ENCODE measurements at regions not wholly inside any gene's neighbourhood (a gene's known extent, or its start where the extent isn't known, plus 50 kb on each side); places are given as distances from the start of the nearest gene placed in this dataset.

GRCh38 chr15:85956532-85957275 is 123.0 kb upstream of the AGBL1 start:
- no peak overlapping the region for H3K27ac ChIP-seq
- no peak for TF ChIP-seq CTCF (conservative IDR thresholded peaks at IDR 0.05)

- TF ChIP-seq CTCF (conservative IDR thresholded peaks at IDR 0.05) = no peak
- no peak overlapping the region for H3K27ac ChIP-seq
Observed at GRCh38 chr15:85959611-85960010, 120.1 kb upstream of the AGBL1 start.

DNA sequence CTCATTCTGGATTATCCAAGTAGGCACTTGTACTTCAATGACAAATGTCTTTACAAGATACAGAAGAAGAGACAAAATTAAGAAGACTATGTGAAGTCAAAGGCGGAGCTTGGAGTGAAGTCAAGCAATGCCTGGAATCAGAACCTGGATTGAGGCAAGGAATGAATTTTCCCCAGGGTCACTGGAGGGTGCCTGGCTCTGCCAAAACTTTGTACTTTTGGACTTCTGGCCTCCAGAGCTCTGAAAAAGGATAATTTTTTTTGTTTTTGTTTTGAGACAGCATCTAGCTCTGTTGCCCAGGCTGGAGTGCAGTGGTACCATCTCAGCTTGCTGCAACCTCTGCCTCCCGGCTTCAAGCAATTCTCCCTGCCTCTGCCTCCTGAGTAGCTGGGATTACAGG is 119.3 kb upstream of the AGBL1 start:
- no peak for TF ChIP-seq CTCF (conservative IDR thresholded peaks at IDR 0.05)
- H3K27ac ChIP-seq = no peak overlapping the region

GRCh38 chr15:85961821-85962220 is 117.8 kb upstream of the AGBL1 start:
- no peak for TF ChIP-seq CTCF (conservative IDR thresholded peaks at IDR 0.05)
- H3K27ac ChIP-seq = no peak overlapping the region

GRCh38 chr15:85963262-85963760 is 116.4 kb upstream of the AGBL1 start:
- no peak for TF ChIP-seq CTCF (conservative IDR thresholded peaks at IDR 0.05)

DNA sequence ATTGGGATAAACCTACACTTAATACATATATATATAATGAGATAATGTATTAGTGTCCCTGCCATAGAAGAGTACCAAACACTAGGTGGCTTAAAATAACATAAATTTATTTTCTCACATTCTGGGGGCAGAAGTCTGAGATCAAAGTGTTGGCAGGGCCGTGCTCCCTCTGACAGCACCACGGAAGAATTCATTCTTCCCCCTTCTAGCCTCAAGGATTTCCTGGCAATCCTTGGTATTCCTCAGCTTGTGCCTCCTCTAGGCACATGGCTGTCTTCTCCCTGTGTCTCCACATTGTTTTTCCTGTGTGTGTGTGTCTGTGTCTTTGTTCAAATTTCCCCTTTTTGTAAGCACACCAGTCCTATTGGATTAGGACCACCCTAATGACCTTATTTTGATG is 115.2 kb upstream of the AGBL1 start:
- no peak overlapping the region for H3K27ac ChIP-seq
- TF ChIP-seq CTCF (conservative IDR thresholded peaks at IDR 0.05) = no peak

More at GRCh38 chr15:85963262-85963760, 116.4 kb upstream of the AGBL1 start:
- no peak overlapping the region for H3K27ac ChIP-seq

DNA sequence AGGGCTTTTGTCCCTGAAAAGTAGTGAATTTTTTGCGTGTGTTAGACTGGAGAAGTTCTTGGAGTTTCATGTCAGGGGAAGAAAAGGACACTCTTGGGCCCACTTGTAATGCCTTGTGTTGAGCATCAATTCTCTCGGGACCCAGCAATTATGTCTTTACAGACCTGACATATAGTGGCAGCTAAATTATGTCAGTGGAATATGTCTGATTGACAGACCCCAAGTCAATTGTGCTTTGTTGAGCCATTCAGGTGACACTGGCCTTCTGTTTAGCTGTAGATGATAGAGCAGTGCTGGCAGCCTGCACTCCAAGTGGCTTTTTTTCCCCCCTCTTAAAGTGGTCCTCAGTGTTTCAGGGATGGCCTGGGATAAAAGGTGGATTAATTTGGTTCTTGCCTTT is 112.1 kb upstream of the AGBL1 start:
- no peak for TF ChIP-seq CTCF (conservative IDR thresholded peaks at IDR 0.05)
- H3K27ac ChIP-seq = no peak overlapping the region
